ENCODE measurements at regions not wholly inside any gene's neighbourhood (a gene's known extent, or its start where the extent isn't known, plus 50 kb on each side); places are given as distances from the start of the nearest gene placed in this dataset.

DNA sequence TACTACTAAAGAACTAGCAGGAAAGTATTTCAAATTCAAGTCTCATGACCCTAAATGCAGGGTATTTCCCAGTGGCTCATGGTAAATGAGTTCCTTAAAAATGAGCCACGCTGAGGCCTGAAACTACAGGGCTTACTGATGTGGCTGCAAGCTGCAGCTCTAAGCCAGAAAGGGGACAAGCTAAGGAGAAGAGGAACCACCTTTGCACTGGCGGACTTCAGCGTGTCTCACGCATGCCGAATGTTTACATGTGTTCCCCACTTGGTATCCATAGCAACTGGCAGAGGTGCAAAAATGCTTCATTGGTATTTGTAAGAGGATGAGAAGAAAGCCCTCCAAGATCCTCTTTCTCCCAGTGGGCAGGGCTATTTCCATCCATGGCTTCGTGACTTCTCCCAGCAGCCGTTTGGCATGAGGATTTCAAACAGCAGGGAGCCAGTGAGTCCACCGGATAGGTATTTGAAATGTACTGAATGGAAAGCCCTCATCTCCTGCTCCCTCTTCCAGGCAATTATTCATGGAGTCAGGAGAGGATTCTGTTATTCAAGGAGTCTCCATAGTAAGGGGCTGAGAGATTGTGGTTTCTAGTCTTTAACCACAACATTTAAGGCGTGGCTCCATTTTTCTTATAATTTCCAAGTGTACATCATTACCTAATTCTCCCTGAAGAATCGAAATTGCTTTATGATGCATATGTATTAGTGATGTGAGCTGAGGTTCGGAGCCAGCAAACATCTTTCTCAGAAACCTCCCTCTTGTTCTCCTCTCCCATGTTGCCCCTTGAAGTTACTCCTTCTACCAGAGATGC is 55.3 kb upstream of the CD44 start:
- no peaks in the 10 kb centered on the region for H3K27me3 ChIP-seq (ENCODE audit: control insufficient read depth in 2 of 2, insufficient read depth in 2 of 2, low read length in 2 of 2)
- no peak for TF ChIP-seq FOXJ2 (tag; IDR thresholded peaks at IDR 0.05)
- no peak for TF ChIP-seq PHB2 (IDR thresholded peaks at IDR 0.05; ENCODE audit: low read depth)
- no peak for TF ChIP-seq PURB (CRISPR knock-in tag; IDR thresholded peaks at IDR 0.05; ENCODE audit: low read depth)
- TF ChIP-seq, protein P1, sequence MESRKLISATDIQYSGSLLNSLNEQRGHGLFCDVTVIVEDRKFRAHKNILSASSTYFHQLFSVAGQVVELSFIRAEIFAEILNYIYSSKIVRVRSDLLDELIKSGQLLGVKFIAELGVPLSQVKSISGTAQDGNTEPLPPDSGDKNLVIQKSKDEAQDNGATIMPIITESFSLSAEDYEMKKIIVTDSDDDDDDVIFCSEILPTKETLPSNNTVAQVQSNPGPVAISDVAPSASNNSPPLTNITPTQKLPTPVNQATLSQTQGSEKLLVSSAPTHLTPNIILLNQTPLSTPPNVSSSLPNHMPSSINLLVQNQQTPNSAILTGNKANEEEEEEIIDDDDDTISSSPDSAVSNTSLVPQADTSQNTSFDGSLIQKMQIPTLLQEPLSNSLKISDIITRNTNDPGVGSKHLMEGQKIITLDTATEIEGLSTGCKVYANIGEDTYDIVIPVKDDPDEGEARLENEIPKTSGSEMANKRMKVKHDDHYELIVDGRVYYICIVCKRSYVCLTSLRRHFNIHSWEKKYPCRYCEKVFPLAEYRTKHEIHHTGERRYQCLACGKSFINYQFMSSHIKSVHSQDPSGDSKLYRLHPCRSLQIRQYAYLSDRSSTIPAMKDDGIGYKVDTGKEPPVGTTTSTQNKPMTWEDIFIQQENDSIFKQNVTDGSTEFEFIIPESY (CRISPR knock-in tag; IDR thresholded peaks at IDR 0.05) = peak; percentile 82
- 0 out of 2 replicates have a peak, but pooled peaks have one; percentile 58 for TF ChIP-seq FOXJ3 (CRISPR knock-in tag; IDR thresholded peaks at IDR 0.05)
- no peak for TF ChIP-seq U2AF1 (optimal IDR thresholded peaks at IDR 0.05; ENCODE audit: low read depth, low read length)
- TF ChIP-seq NCOA2 (IDR thresholded peaks at IDR 0.05; ENCODE audit: partially characterized antibody in 2 of 2) = no peak
- no peak for TF ChIP-seq NR1H2 (CRISPR knock-in tag; IDR thresholded peaks at IDR 0.05)
- TF ChIP-seq RFX1 (IDR thresholded peaks at IDR 0.05) = peak; percentile 78
- peaks cover 6 to 16% of the 10 kb centered on the region in 2 experiments for H3K4me1 ChIP-seq (replicated peaks in 1 of 2; ENCODE audit: control insufficient read depth in 2 of 2, insufficient read depth in 2 of 2, low read length in 2 of 2)
- no peak overlapping the region for H3K4me3 ChIP-seq
- no peak overlapping the region for H3K9ac ChIP-seq (ENCODE audit: insufficient read depth in 1 of 2, low read depth in 2 of 2, low read length in 2 of 2)
- ChIA-PET POLR2A (no interaction called here), CTCF (ENCODE audit: low intra/inter-chr PET ratio) (no interaction called here)
- in situ Hi-C loops (cut with MboI) = no loop called here
- peak overlapping the region; percentile 3; the same call in 1 of the 2 replicates for H2AFZ ChIP-seq (ENCODE audit: low read depth, low read length)
- H3K79me2 ChIP-seq (ENCODE audit: control insufficient read depth, insufficient read depth, low read length) = no peaks in the 10 kb centered on the region
- no peaks in the 10 kb centered on the region for H4K20me1 ChIP-seq (replicated peaks; ENCODE audit: control insufficient read depth, insufficient read depth, low read length)
- FAIRE-seq (no peak), DNase-seq (ENCODE audit: extremely low read depth in 1 of 4, low spot score in 3 of 4) (no peak), ATAC-seq (no peak; the same call in 2 of the 3 replicates)
- no peak overlapping the region for H3K27ac ChIP-seq (ENCODE audit: extremely low read depth, low read depth, low read length)
- intact Hi-C loops (cut with micrococcal nuclease) = no loop called here
- H3K9me1 ChIP-seq (ENCODE audit: control insufficient read depth, insufficient read depth, low read length) = no peaks in the 10 kb centered on the region
- WGBS (ENCODE audit: insufficient coverage, low coverage, missing lambda C conversion rate) = 24% methylated on average over 11 of the region's 11 CpGs
- no peaks in the 10 kb centered on the region for H3K36me3 ChIP-seq (ENCODE audit: control insufficient read depth, insufficient read depth, low read length)
- H3K4me2 ChIP-seq (ENCODE audit: insufficient read depth, low read length) = no peak overlapping the region; the same call in 1 of the 2 replicates
- no peaks in the 10 kb centered on the region for H3K9me3 ChIP-seq (replicated peaks; ENCODE audit: control insufficient read depth, insufficient read depth, low read depth, low read length)
- no TSS peak for BruUV-seq (replicated peaks)
